Fibroblast of the aortic adventitia (primary cell): ENCODE measurements at regions not wholly inside any gene's neighbourhood (a gene's known extent, or its start where the extent isn't known, plus 50 kb on each side); places are given as distances from the start of the nearest gene placed in this dataset.

Experiments
- DNase-seq: peaks from one replicate; pipeline ENCODE4 v3.0.0-alpha.2; 2010; ENCODE audit warnings: low read depth
- H3K4me3 ChIP-seq: 2 replicates; pipeline ENCODE4 v1.5.1; 2011; ENCODE audit warnings: low read depth, mild to moderate bottlenecking, control low read depth, low read length, moderate library complexity
- CTCF ChIP-seq: IDR thresholded peaks from 2 replicates; pipeline ENCODE4 v1.5.1; 2011; ENCODE audit warnings: mild to moderate bottlenecking, low read length, control low read depth, inconsistent platforms; ENCODE audit not compliant: insufficient read depth

- peak; percentile 44 for TF ChIP-seq CTCF
- DNase-seq = peak; percentile 19
- H3K4me3 ChIP-seq = no peak overlapping the region
Observed at GRCh38 chr11:36818410-36818809, 220.4 kb upstream of the RAG2 start.

GRCh38 chr11:36817336-36817965 is 219.4 kb upstream of the RAG2 start:
- peak; percentile 9 for DNase-seq
- TF ChIP-seq CTCF = no peak
- no peak overlapping the region for H3K4me3 ChIP-seq

- TF ChIP-seq CTCF = no peak
- no peak for DNase-seq
- no peak overlapping the region for H3K4me3 ChIP-seq
Observed at GRCh38 chr11:36809303-36809702, 211.3 kb upstream of the RAG2 start.

GRCh38 chr11:36807871-36808270 is 209.8 kb upstream of the RAG2 start:
- no peak for TF ChIP-seq CTCF
- no peak for DNase-seq
- no peak overlapping the region for H3K4me3 ChIP-seq

GRCh38 chr11:36803084-36803483 is 205.0 kb upstream of the RAG2 start:
- TF ChIP-seq CTCF = no peak
- no peak overlapping the region for H3K4me3 ChIP-seq
- no peak for DNase-seq

GRCh38 chr11:36792996-36793914 is 195.2 kb upstream of the RAG2 start:
- TF ChIP-seq CTCF = peak; percentile 46
- no peak overlapping the region for H3K4me3 ChIP-seq
- DNase-seq = peak; percentile 49
